IMR-90 (cell line): ENCODE measurements at regions not wholly inside any gene's neighbourhood (a gene's known extent, or its start where the extent isn't known, plus 50 kb on each side); places are given as distances from the start of the nearest gene placed in this dataset.

ENCODE experiments used
- ATAC-seq: fragments of 200-7000 bp; cut with Tn5 transposase; 2 replicates; pipeline ENCODE4 v1.9.1; 2020; ENCODE audit warnings: low read depth, mild to moderate bottlenecking, moderate library complexity
- BruUV-seq: library from RNA; stranded (reverse); fragments of 400-500 nt; replicated peaks from 2 replicates; lab custom pipeline; 2021; lab: Mats Ljungman, UMichigan
- CTCF ChIA-PET: fragments of 300-600 bp; formaldehyde crosslinking; extraction: SDS; loops from one replicate; lab custom pipeline; 2021; ENCODE audit warnings: antibody characterized with exemption; lab: Yijun Ruan, JAX
- POLR2A ChIA-PET: fragments of 300-600 bp; sonication (Branson Sonifier 250); formaldehyde crosslinking; loops from one replicate; lab custom pipeline; 2022; ENCODE audit warnings: antibody characterized with exemption; ENCODE audit not compliant: unreplicated experiment; lab: Charles Lee
- DNase-seq: peaks from one replicate; pipeline ENCODE4 v3.0.0; 2013
- H2AFZ ChIP-seq: replicated peaks from 2 replicates; pipeline ENCODE3; 2013; ENCODE audit warnings: low read length, mild to moderate bottlenecking; ENCODE audit not compliant: poor library complexity
- H2AK5ac ChIP-seq: 2 replicates; pipeline ENCODE4 v1.6.1; 2013; ENCODE audit warnings: low read depth, low read length, inconsistent platforms
- H2AK9ac ChIP-seq: replicated peaks from 2 replicates; pipeline ENCODE3; 2013; ENCODE audit warnings: mild to moderate bottlenecking, low read depth, low read length, moderate library complexity; ENCODE audit not compliant: poor library complexity
- H2BK120ac ChIP-seq: 2 replicates; pipeline ENCODE4 v1.6.1; 2013; ENCODE audit warnings: low read depth, low read length, inconsistent platforms
- H2BK15ac ChIP-seq: 3 replicates; pipeline ENCODE4 v1.6.1; 2013; ENCODE audit warnings: low read depth, low read length, inconsistent platforms
- H2BK20ac ChIP-seq: 2 replicates; pipeline ENCODE4 v1.6.1; 2013; ENCODE audit warnings: low read depth, mild to moderate bottlenecking, inconsistent platforms, low read length, moderate library complexity
- H2BK5ac ChIP-seq: 2 replicates; pipeline ENCODE4 v1.6.1; 2013; ENCODE audit warnings: mild to moderate bottlenecking, low read depth, low read length, inconsistent platforms; ENCODE audit not compliant: poor library complexity, severe bottlenecking
- H3K14ac ChIP-seq: replicated peaks from 2 replicates; pipeline ENCODE4 v1.6.1; 2013; ENCODE audit warnings: low read depth, low read length, inconsistent platforms
- H3K18ac ChIP-seq: 2 replicates; pipeline ENCODE4 v1.6.1; 2013; ENCODE audit warnings: low read depth, low read length, control low read depth
- H3K23ac ChIP-seq: 2 replicates; pipeline ENCODE4 v1.6.1; 2013; ENCODE audit warnings: low read depth, low read length, inconsistent platforms
- H3K27ac ChIP-seq: 2 replicates; pipeline ENCODE4 v1.5.1; 2013; ENCODE audit warnings: mild to moderate bottlenecking, control low read depth, low read length; ENCODE audit not compliant: insufficient read depth
- H3K27me3 ChIP-seq: 2 replicates; pipeline ENCODE4 v1.6.1; 2013; ENCODE audit warnings: low read length; ENCODE audit not compliant: control insufficient read depth, insufficient read depth
- H3K36me3 ChIP-seq: 2 replicates; pipeline ENCODE4 v1.6.1; 2013; ENCODE audit warnings: low read length, mixed read lengths; ENCODE audit not compliant: control insufficient read depth, insufficient read depth
- H3K4ac ChIP-seq: 2 replicates; pipeline ENCODE4 v1.6.1; 2013; ENCODE audit warnings: low read depth, low read length, inconsistent platforms
- H3K4me1 ChIP-seq: 2 replicates; pipeline ENCODE4 v1.6.1; 2013; ENCODE audit warnings: low read length, mixed read lengths; ENCODE audit not compliant: control insufficient read depth, insufficient read depth
- H3K4me2 ChIP-seq: 2 replicates; pipeline ENCODE4 v1.6.1; 2013; ENCODE audit warnings: low read depth, mild to moderate bottlenecking, control low read depth, low read length, moderate library complexity
- H3K4me3 ChIP-seq: 2 replicates; pipeline ENCODE4 v1.5.1; 2013; ENCODE audit warnings: low read depth, mild to moderate bottlenecking, control low read depth, low read length, moderate library complexity; ENCODE audit not compliant: insufficient read depth
- H3K56ac ChIP-seq: 2 replicates; pipeline ENCODE4 v1.6.1; 2013; ENCODE audit warnings: low read length, inconsistent platforms; ENCODE audit not compliant: insufficient read depth; ENCODE audit errors: extremely low read depth
- H3K79me1 ChIP-seq, 2 experiments: 2 replicates each; pipeline ENCODE4 v1.6.1; 2013; ENCODE audit warnings: low read length in 2 of 2, inconsistent platforms in 1 of 2, low read depth in 1 of 2
- H3K9ac ChIP-seq: 2 replicates; pipeline ENCODE4 v1.6.1; 2013; ENCODE audit warnings: low read depth, low read length, control low read depth
- H3K9me1 ChIP-seq: 2 replicates; pipeline ENCODE4 v1.6.1; 2013; ENCODE audit warnings: low read length, inconsistent platforms; ENCODE audit not compliant: insufficient read depth
- H3K9me3 ChIP-seq: 2 replicates; pipeline ENCODE4 v1.6.1; 2013; ENCODE audit warnings: low read length; ENCODE audit not compliant: control insufficient read depth, insufficient read depth
- H4K20me1 ChIP-seq: 2 replicates; pipeline ENCODE4 v1.6.1; 2013; ENCODE audit warnings: low read length, inconsistent platforms; ENCODE audit not compliant: insufficient read depth
- H4K5ac ChIP-seq: 2 replicates; pipeline ENCODE4 v1.6.1; 2013; ENCODE audit warnings: mild to moderate bottlenecking, low read depth, low read length, control low read depth
- H4K8ac ChIP-seq, 2 experiments: 2 replicates each; pipeline ENCODE4 v1.6.1; 2013; ENCODE audit warnings: low read depth in 2 of 2, low read length in 2 of 2, control low read depth in 1 of 2, inconsistent platforms in 1 of 2
- H4K91ac ChIP-seq: 2 replicates; pipeline ENCODE4 v1.6.1; 2013; ENCODE audit warnings: low read depth, low read length, inconsistent platforms; ENCODE audit not compliant: insufficient read depth
- MAZ ChIP-seq: IDR thresholded peaks from 2 replicates; pipeline ENCODE4 v1.6.1; 2012; ENCODE audit warnings: low read depth, mild to moderate bottlenecking, low read length, improper control_type of control experiment, moderate library complexity, borderline replicate concordance
- MXI1 ChIP-seq: IDR thresholded peaks from 2 replicates; pipeline ENCODE4 v1.6.1; 2012; ENCODE audit warnings: low read depth, mild to moderate bottlenecking, low read length, moderate library complexity, borderline replicate concordance
- POLR2A ChIP-seq: IDR thresholded peaks from 2 replicates; pipeline ENCODE4 v1.6.1; 2012; ENCODE audit warnings: mild to moderate bottlenecking, low read depth, low read length
- RCOR1 ChIP-seq: IDR thresholded peaks from 2 replicates; pipeline ENCODE4 v1.6.1; 2012; ENCODE audit warnings: mild to moderate bottlenecking, low read length, improper control_type of control experiment; ENCODE audit not compliant: insufficient replicate concordance
- WGBS, 2 experiments: methylation state at CpG; one replicate each; pipeline versions ENCODE4 v1.1.5 to v1.1.7; 2013; ENCODE audit warnings: missing lambda C conversion rate in 2 of 2; ENCODE audit not compliant: insufficient read length in 1 of 2; ENCODE audit errors: extremely low coverage in 2 of 2; 5-methylcytosine and 5-hydroxymethylcytosine counted together
- dilution Hi-C: fragments of 300-500 bp; cut with HindIII; formaldehyde crosslinking; loops from one replicate; pipeline ENCODE4 v1.14.3; 2018; ENCODE audit warnings: low sequenced_read_pairs; ENCODE audit not compliant: unreplicated experiment
- in situ Hi-C: fragments of 300-500 bp; cut with MboI; formaldehyde crosslinking; loops from 3 replicates; pipeline ENCODE4 v1.14.3; 2019; ENCODE audit warnings: low sequenced_read_pairs, inconsistent platforms, mixed read lengths
- intact Hi-C: fragments of 100-400 bp; cut with micrococcal nuclease; formaldehyde crosslinking; loops from 2 replicates; pipeline ENCODE4 v1.10.0; 2022
- TF ChIP-seq, protein P1 (sequence below): conservative IDR thresholded peaks from 2 replicates; pipeline ENCODE4 v1.5.1; 2012; ENCODE audit warnings: mild to moderate bottlenecking, low read depth, low read length, improper control_type of control experiment

DNA sequence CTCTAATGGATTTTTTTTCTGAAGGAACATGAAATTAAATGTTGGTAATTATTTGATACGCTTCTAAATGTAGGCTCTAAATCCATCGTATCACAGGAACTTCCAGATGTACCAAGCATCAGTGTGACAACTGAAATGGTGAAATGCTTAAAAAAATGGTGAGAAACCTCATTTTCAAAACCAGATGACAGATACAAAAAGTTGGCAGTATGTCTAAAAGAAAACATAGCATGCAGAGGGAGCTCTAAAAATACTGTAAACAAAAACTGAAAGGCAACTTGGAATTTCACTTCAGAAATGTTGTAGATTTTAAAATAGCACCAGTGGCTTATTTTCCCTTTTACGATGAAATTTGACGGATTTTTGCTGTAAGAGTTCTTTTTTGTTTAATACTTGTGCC is 1043.6 kb upstream of the WWC1 start:
- Histone ChIP-seq H2AFZ (no peak overlapping the region), H3K9me1 (no peaks in the 10 kb centered on the region), H3K9me3 (no peaks in the 10 kb centered on the region), H3K79me1 (no peaks in the 10 kb centered on the region), H3K4me2 (no peak overlapping the region), H2BK5ac (no peak overlapping the region), H3K27me3 (no peaks in the 10 kb centered on the region), H2BK15ac (no peak overlapping the region), H3K9ac (no peak overlapping the region), H2BK20ac (no peak overlapping the region), H3K18ac (no peak overlapping the region), H3K36me3 (no peaks in the 10 kb centered on the region), H2AK5ac (no peak overlapping the region), H3K27ac (no peak overlapping the region), H3K14ac (no peak overlapping the region), H3K4me3 (no peak overlapping the region), H4K5ac (no peak overlapping the region), H4K20me1 (no peaks in the 10 kb centered on the region), H2BK120ac (no peak overlapping the region), H3K4ac (no peak overlapping the region), H4K8ac (no peak overlapping the region), H3K4me1 (no peaks in the 10 kb centered on the region), H3K56ac (no peak overlapping the region), H3K23ac (no peak overlapping the region), H2AK9ac (no peak overlapping the region), H4K91ac (no peak overlapping the region)
- no CpG with 5 or more reads among the region's 4 CpGs for WGBS, 2 experiments
- DNase-seq, result no peak
- TF ChIP-seq MAZ (no peak), MXI1 (no peak), POLR2A (no peak), RCOR1 (no peak)
- TF ChIP-seq, protein P1, sequence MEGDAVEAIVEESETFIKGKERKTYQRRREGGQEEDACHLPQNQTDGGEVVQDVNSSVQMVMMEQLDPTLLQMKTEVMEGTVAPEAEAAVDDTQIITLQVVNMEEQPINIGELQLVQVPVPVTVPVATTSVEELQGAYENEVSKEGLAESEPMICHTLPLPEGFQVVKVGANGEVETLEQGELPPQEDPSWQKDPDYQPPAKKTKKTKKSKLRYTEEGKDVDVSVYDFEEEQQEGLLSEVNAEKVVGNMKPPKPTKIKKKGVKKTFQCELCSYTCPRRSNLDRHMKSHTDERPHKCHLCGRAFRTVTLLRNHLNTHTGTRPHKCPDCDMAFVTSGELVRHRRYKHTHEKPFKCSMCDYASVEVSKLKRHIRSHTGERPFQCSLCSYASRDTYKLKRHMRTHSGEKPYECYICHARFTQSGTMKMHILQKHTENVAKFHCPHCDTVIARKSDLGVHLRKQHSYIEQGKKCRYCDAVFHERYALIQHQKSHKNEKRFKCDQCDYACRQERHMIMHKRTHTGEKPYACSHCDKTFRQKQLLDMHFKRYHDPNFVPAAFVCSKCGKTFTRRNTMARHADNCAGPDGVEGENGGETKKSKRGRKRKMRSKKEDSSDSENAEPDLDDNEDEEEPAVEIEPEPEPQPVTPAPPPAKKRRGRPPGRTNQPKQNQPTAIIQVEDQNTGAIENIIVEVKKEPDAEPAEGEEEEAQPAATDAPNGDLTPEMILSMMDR, result no peak
- BruUV-seq, result no TSS peak
- ChIA-PET POLR2A (no interaction called here), CTCF (no interaction called here)
- in situ Hi-C loops (no loop called here), intact Hi-C loops (loop anchor here (10.0 kb wide), 1 partner anchor 1613 kb away; no protein-coding TSS in a partner anchor), dilution Hi-C loops (no loop called here)
- ATAC-seq, result no peak
